Smooth muscle cell (in vitro differentiated cells): ENCODE measurements at regions not wholly inside any gene's neighbourhood (a gene's known extent, or its start where the extent isn't known, plus 50 kb on each side); places are given as distances from the start of the nearest gene placed in this dataset.

Source experiments
- DNase-seq: peaks from one replicate; lab custom pipeline; 2025; ENCODE audit not compliant: unreplicated experiment; lab: John Stamatoyannopoulos, UW
- H2AFZ ChIP-seq: fragments of 200-600 bp; sonication (generic); 2 replicates; pipeline ENCODE4 v1.6.0; 2016; ENCODE audit warnings: antibody characterized with exemption, low read depth, mild to moderate bottlenecking
- H3F3A ChIP-seq: fragments of 200-600 bp; sonication (generic); 2 replicates; pipeline ENCODE4 v1.6.0; 2017; ENCODE audit warnings: antibody characterized with exemption, low read depth
- H3K27ac ChIP-seq: fragments of 200-600 bp; sonication (generic); 2 replicates; pipeline ENCODE4 v1.5.1; 2016; ENCODE audit warnings: low read depth, mild to moderate bottlenecking
- H3K27me3 ChIP-seq: fragments of 200-600 bp; sonication (generic); 2 replicates; pipeline ENCODE4 v1.6.1; 2016; ENCODE audit warnings: low read depth, mild to moderate bottlenecking
- H3K36me3 ChIP-seq: fragments of 200-600 bp; sonication (generic); 2 replicates; pipeline ENCODE4 v1.5.1; 2016; ENCODE audit warnings: low read depth
- H3K4me1 ChIP-seq: fragments of 200-600 bp; sonication (generic); 2 replicates; pipeline ENCODE4 v1.5.1; 2016; ENCODE audit warnings: low read depth
- H3K4me2 ChIP-seq: fragments of 200-600 bp; sonication (generic); 2 replicates; pipeline ENCODE4 v1.6.0; 2016; ENCODE audit warnings: mild to moderate bottlenecking
- H3K4me3 ChIP-seq: fragments of 200-600 bp; sonication (generic); 2 replicates; pipeline ENCODE4 v1.5.1; 2016; ENCODE audit warnings: mild to moderate bottlenecking
- H3K79me2 ChIP-seq: fragments of 200-600 bp; sonication (generic); 2 replicates; pipeline ENCODE4 v1.6.0; 2016; ENCODE audit warnings: low read depth, mild to moderate bottlenecking
- H3K9ac ChIP-seq: fragments of 200-600 bp; sonication (generic); 2 replicates; pipeline ENCODE4 v1.6.0; 2016; ENCODE audit warnings: low read depth
- H3K9me3 ChIP-seq: fragments of 200-600 bp; sonication (generic); replicated peaks from 2 replicates; pipeline ENCODE4 v1.5.1; 2016; ENCODE audit warnings: low read depth
- H4K20me1 ChIP-seq: fragments of 200-600 bp; sonication (generic); 2 replicates; pipeline ENCODE4 v1.6.0; 2016; ENCODE audit warnings: low read depth
- WGBS: methylation state at CpG from one replicate; pipeline ENCODE4 v1.1.7; 2016; ENCODE audit warnings: low lambda C conversion rate; 5-methylcytosine and 5-hydroxymethylcytosine counted together
- TF ChIP-seq, protein P1 (sequence below): fragments of 200-600 bp; sonication (generic); IDR thresholded peaks from 2 replicates; pipeline ENCODE4 v1.5.1; 2017; ENCODE audit warnings: borderline replicate concordance, mild to moderate bottlenecking, antibody characterized with exemption; ENCODE audit not compliant: insufficient read depth, poor library complexity, severe bottlenecking

DNA sequence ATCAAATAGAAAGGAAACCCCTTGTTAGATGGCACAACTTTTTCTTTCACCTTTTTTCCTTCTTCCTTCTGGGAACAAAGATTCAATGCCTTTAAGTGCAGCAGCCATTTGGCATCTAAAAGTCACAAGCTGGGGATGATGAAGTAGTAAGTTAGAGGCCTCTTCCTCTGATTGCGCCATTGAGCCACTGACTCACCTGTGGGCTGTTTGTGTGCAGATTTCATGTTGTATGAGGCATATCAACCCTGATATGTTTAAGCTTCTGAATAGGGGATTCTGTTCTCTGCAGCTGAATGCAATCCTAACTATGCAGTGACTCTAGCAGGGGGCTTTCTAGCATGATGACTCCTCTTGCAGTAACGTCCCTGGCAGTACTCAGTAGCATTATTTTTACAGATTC lies 599.9 kb downstream of the CSNK1G3 start:
- H2AFZ ChIP-seq, result no peak overlapping the region
- no peak overlapping the region for H3K9ac ChIP-seq
- no peaks in the 10 kb centered on the region for H3K4me1 ChIP-seq
- no peak for DNase-seq
- H3K27me3 ChIP-seq, result no peaks in the 10 kb centered on the region
- H3K4me3 ChIP-seq, result no peak overlapping the region
- WGBS, result 84% methylated on average over 2 of the region's 2 CpGs
- H3K9me3 ChIP-seq, result no peaks in the 10 kb centered on the region
- no peaks in the 10 kb centered on the region for H3K36me3 ChIP-seq
- H4K20me1 ChIP-seq, result no peaks in the 10 kb centered on the region
- no peak overlapping the region for H3K27ac ChIP-seq
- TF ChIP-seq, protein P1, sequence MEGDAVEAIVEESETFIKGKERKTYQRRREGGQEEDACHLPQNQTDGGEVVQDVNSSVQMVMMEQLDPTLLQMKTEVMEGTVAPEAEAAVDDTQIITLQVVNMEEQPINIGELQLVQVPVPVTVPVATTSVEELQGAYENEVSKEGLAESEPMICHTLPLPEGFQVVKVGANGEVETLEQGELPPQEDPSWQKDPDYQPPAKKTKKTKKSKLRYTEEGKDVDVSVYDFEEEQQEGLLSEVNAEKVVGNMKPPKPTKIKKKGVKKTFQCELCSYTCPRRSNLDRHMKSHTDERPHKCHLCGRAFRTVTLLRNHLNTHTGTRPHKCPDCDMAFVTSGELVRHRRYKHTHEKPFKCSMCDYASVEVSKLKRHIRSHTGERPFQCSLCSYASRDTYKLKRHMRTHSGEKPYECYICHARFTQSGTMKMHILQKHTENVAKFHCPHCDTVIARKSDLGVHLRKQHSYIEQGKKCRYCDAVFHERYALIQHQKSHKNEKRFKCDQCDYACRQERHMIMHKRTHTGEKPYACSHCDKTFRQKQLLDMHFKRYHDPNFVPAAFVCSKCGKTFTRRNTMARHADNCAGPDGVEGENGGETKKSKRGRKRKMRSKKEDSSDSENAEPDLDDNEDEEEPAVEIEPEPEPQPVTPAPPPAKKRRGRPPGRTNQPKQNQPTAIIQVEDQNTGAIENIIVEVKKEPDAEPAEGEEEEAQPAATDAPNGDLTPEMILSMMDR, result no peak
- H3K4me2 ChIP-seq, result no peak overlapping the region
- no peaks in the 10 kb centered on the region for H3F3A ChIP-seq
- H3K79me2 ChIP-seq, result no peaks in the 10 kb centered on the region

DNA sequence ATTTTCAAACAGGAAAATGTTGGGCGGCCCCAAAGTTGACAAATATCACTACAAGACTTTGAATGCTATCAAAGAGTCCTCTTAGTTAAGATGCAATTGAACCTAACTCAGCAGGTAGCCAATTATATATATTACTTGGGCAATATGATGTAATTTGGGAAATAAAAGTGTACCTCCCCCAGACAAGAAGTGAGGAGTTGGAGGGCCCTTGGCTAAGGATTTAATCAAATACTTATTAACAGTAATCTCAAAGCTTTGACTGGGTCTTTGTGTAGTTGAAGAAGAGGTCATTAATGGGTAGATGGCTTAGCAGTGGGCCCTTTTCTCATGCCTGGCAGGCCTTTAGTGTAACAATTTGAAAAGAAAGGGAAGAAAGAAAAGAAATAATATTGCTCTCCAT lies 599.0 kb downstream of the CSNK1G3 start:
- H3K9me3 ChIP-seq, result no peaks in the 10 kb centered on the region
- H3K4me2 ChIP-seq, result no peak overlapping the region
- no peak for DNase-seq
- no peaks in the 10 kb centered on the region for H3K79me2 ChIP-seq
- no peaks in the 10 kb centered on the region for H4K20me1 ChIP-seq
- no peaks in the 10 kb centered on the region for H3F3A ChIP-seq
- H3K27ac ChIP-seq, result no peak overlapping the region
- 97% methylated on average over 1 of the region's 1 CpG for WGBS
- H3K36me3 ChIP-seq, result no peaks in the 10 kb centered on the region
- H3K4me3 ChIP-seq, result no peak overlapping the region
- H3K27me3 ChIP-seq, result no peaks in the 10 kb centered on the region
- H3K4me1 ChIP-seq, result no peaks in the 10 kb centered on the region
- TF ChIP-seq, protein P1, result no peak
- H3K9ac ChIP-seq, result no peak overlapping the region
- no peak overlapping the region for H2AFZ ChIP-seq

DNA sequence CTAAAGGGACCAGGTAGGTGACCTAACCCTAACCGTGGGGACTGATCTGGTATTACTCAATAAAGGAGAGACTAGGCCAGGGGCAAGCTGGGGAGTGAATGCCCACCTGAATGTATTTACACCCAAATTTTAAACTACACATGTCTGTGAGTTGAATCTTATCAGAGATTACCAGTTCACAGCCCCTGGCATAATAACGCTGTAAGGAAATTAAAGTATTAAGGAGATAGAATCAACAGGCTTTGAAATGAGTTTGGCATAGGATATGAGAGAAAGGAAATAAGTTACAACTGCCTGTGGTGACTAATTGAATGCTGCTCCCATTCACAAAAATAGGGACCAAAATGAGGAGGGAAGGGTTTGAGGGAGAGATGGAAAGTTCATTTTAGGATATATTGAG lies 593.3 kb downstream of the CSNK1G3 start:
- Histone ChIP-seq H3F3A (no peaks in the 10 kb centered on the region), H3K9ac (no peak overlapping the region), H3K9me3 (no peaks in the 10 kb centered on the region), H3K4me3 (no peak overlapping the region), H3K4me2 (no peak overlapping the region), H3K36me3 (no peaks in the 10 kb centered on the region), H3K4me1 (no peaks in the 10 kb centered on the region), H3K27ac (no peak overlapping the region), H3K27me3 (no peaks in the 10 kb centered on the region), H4K20me1 (no peaks in the 10 kb centered on the region), H2AFZ (no peak overlapping the region), H3K79me2 (no peaks in the 10 kb centered on the region)
- no peak for DNase-seq
- 92% methylated on average over 2 of the region's 2 CpGs for WGBS
- TF ChIP-seq, protein P1, result no peak

- no peak for DNase-seq
- no peaks in the 10 kb centered on the region for H3K79me2 ChIP-seq
- H4K20me1 ChIP-seq, result no peaks in the 10 kb centered on the region
- H3K27me3 ChIP-seq, result no peaks in the 10 kb centered on the region
- no peak overlapping the region for H3K4me2 ChIP-seq
- no peak overlapping the region for H3K9ac ChIP-seq
- H3K4me3 ChIP-seq, result no peak overlapping the region
- TF ChIP-seq, protein P1, result no peak
- no peaks in the 10 kb centered on the region for H3F3A ChIP-seq
- no peaks in the 10 kb centered on the region for H3K9me3 ChIP-seq
- no peak overlapping the region for H2AFZ ChIP-seq
- 97% methylated on average over 1 of the region's 1 CpG for WGBS
- H3K27ac ChIP-seq, result no peak overlapping the region
- H3K36me3 ChIP-seq, result no peaks in the 10 kb centered on the region
- H3K4me1 ChIP-seq, result no peaks in the 10 kb centered on the region
These were observed 592.8 kb downstream of the CSNK1G3 start for GRCh38 chr5:124104821-124105220.
